ENCODE measurements at regions not wholly inside any gene's neighbourhood (a gene's known extent, or its start where the extent isn't known, plus 50 kb on each side); places are given as distances from the start of the nearest gene placed in this dataset.

GRCh38 chr13:104584481-104584880 is 1518.3 kb upstream of the SLC10A2 start:
- Histone ChIP-seq H3K9ac (ENCODE audit: low read depth, low read length) (no peak overlapping the region), H2AK9ac (replicated peaks; ENCODE audit: low read depth, low read length, poor library complexity) (no peak overlapping the region), H3K4me1 (ENCODE audit: control insufficient read depth, insufficient read depth, low read length) (no peaks in the 10 kb centered on the region), H4K91ac (ENCODE audit: insufficient read depth, low read depth, low read length) (no peak overlapping the region), H2BK20ac (ENCODE audit: low read depth, low read length) (no peak overlapping the region), H3K18ac (ENCODE audit: low read depth, low read length) (no peak overlapping the region), H3K27me3 (ENCODE audit: control insufficient read depth, insufficient read depth, low read length) (no peaks in the 10 kb centered on the region), H4K8ac (ENCODE audit: low read depth in 2 of 2, low read length in 2 of 2) (no peak overlapping the region), H3K36me3 (ENCODE audit: control insufficient read depth, insufficient read depth, low read length) (no peaks in the 10 kb centered on the region), H3K79me1 (ENCODE audit: low read depth in 1 of 2, low read length in 2 of 2) (no peaks in the 10 kb centered on the region), H3K4ac (ENCODE audit: low read depth, low read length) (no peak overlapping the region), H2AK5ac (ENCODE audit: low read depth, low read length) (no peak overlapping the region), H3K56ac (ENCODE audit: extremely low read depth, insufficient read depth, low read length) (no peak overlapping the region), H3K9me3 (ENCODE audit: control insufficient read depth, insufficient read depth, low read length) (no peaks in the 10 kb centered on the region), H2BK120ac (ENCODE audit: low read depth, low read length) (no peak overlapping the region), H3K23ac (ENCODE audit: low read depth, low read length) (no peak overlapping the region), H3K27ac (ENCODE audit: insufficient read depth, low read length) (no peak overlapping the region), H2BK15ac (ENCODE audit: low read depth, low read length) (no peak overlapping the region), H3K14ac (replicated peaks; ENCODE audit: low read depth, low read length) (no peak overlapping the region), H3K4me2 (ENCODE audit: low read depth, low read length) (no peak overlapping the region), H4K20me1 (ENCODE audit: insufficient read depth, low read length) (no peaks in the 10 kb centered on the region), H2BK5ac (ENCODE audit: low read depth, low read length, poor library complexity, severe bottlenecking) (no peak overlapping the region), H3K9me1 (ENCODE audit: insufficient read depth, low read length) (no peaks in the 10 kb centered on the region), H2AFZ (replicated peaks; ENCODE audit: low read length, poor library complexity) (no peak overlapping the region), H4K5ac (ENCODE audit: low read depth, low read length) (no peak overlapping the region), H3K4me3 (ENCODE audit: insufficient read depth, low read depth, low read length) (no peak overlapping the region)
- POLR2A ChIA-PET (ENCODE audit: unreplicated experiment), result no interaction called here
- TF ChIP-seq ELK1 (IDR thresholded peaks at IDR 0.05; ENCODE audit: borderline replicate concordance, low read depth, low read length), result no peak
- no peak for TF ChIP-seq FOS (IDR thresholded peaks at IDR 0.05; ENCODE audit: low read depth, low read length)
- TF ChIP-seq SMC3 (IDR thresholded peaks at IDR 0.05; ENCODE audit: low read depth, low read length), result no peak
- intact Hi-C loops (cut with micrococcal nuclease), result no loop called here
- CTCF ChIA-PET, result no interaction called here
- BruUV-seq (replicated peaks), result no TSS peak
- WGBS, 2 experiments (ENCODE audit: extremely low coverage in 2 of 2, insufficient read length in 1 of 2), result no CpG with 5 or more reads among the region's 1 CpG
- dilution Hi-C loops (cut with HindIII; ENCODE audit: low sequenced_read_pairs, unreplicated experiment), result no loop called here
- peak; percentile 54 for ATAC-seq (ENCODE audit: low read depth)
- in situ Hi-C loops (cut with MboI; ENCODE audit: low sequenced_read_pairs), result no loop called here
- DNase-seq, result peak; percentile 58

Data from IMR-90 (cell line).